Glomerular visceral epithelial cell (primary cell): ENCODE measurements at regions not wholly inside any gene's neighbourhood (a gene's known extent, or its start where the extent isn't known, plus 50 kb on each side); places are given as distances from the start of the nearest gene placed in this dataset.
"Not testable (repeated sequence)": the region's sequence is repeated elsewhere in the genome, so short reads cannot be mapped to it uniquely, and the experiment has no call there.

Experiments used
- DNase-seq: peaks from one replicate; pipeline ENCODE4 v3.0.0-alpha.2; 2016; ENCODE audit errors: extremely low spot score

- not testable (repeated sequence) for DNase-seq
These were observed 102.5 kb downstream of the CDRT15L2 start for GRCh38 chr17:20681746-20682722.

GRCh38 chr17:20683651-20684229 is 104.2 kb downstream of the CDRT15L2 start:
- DNase-seq, result not testable (repeated sequence)

- DNase-seq, result not testable (repeated sequence)
These were observed 105.5 kb downstream of the CDRT15L2 start for GRCh38 chr17:20684975-20685374.

DNA sequence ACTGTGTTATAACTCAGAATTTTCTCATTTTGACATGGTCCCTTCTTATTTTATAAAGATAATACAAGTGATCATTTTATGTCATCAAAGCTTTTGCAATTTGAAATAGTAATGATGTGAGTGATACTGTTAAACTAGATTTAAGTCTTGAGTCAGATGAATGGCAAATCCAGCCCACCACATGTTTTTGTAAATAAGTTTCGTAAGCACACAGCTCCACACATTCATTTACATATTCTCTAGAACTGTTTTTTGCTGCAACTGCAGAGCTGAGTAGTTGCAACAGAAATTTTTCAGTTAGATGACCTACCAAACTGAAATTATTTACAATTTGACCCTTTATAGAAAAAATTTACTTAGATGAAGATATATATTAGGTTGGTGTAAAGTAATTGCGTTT is 108.1 kb downstream of the CDRT15L2 start:
- not testable (repeated sequence) for DNase-seq

DNA sequence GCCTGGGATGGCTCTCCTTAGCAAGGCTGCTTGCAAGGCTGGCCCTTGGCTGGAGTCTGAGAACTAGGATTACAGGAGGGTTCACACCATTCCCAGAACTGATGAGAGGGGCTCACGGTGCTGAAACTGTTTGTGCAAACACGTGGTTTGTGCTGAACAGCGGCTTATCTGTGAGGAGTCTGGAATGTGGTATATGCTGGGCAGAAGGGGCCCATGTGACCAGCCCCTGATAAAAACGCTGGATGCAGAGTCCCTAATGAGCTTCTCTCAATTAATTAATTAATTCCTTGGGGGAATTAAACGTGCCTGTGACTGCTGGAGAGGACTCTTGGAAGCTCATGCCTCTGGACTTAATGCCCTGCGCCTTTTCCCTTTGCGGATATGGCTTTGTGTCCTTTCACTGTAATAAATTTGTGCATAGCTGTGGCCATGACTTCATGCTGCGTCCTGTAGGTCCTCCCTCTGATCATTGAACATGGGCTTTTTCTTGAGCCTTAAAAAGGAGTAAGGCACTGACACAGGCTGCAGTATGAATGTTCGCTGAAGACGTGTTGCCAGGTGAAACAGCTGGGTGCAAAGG is 109.7 kb downstream of the CDRT15L2 start:
- not testable (repeated sequence) for DNase-seq

DNA sequence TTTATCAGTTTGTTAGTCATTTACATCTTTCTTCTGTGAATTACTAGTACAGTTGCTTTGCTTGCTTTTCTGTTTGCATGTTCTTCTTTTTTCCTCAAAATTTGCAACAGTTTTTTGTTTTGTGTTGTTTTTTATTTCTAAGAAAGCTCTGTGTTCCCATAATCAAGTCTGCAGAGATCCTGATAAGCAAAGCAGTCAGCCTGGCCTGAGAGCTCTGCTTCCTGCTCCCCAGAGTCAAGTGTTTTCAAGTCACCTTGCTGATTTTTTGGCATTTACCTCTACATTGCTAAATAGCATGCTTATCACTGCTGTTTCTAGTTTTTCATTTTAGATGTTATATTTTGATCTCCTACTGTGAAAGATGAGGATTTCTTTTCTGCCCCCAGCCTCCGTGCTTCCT is 113.2 kb downstream of the CDRT15L2 start:
- DNase-seq, result not testable (repeated sequence)

- not testable (repeated sequence) for DNase-seq
These were observed 116.3 kb downstream of the CDRT15L2 start for GRCh38 chr17:20695871-20696270.

GRCh38 chr17:20698463-20699206 is 119.1 kb downstream of the CDRT15L2 start:
- not testable (repeated sequence) for DNase-seq

DNA sequence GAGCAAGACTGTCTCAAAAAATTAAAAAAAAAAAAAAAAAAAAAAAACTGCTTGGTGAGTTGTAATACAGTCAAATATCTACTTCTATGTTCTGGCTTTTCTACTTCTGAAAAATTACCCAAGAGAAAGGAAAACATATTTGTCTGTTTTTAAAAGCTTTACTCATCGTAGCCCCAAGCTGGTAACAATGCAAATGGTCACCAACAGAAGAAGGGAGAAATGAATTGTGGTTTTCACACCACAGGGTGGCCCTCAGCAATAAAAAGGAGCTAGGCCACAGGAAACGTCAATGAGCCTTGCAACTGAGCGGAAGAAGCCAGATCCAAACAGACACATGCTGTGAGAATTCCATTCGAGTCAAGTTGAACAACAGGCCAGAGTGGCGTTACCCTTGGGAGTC is 121.0 kb downstream of the CDRT15L2 start:
- not testable (repeated sequence) for DNase-seq

GRCh38 chr17:20701366-20701765 is 121.8 kb downstream of the CDRT15L2 start:
- DNase-seq, result not testable (repeated sequence)

GRCh38 chr17:20702692-20703091 is 123.2 kb downstream of the CDRT15L2 start:
- no peak for DNase-seq

GRCh38 chr17:20703781-20704180 is 124.3 kb downstream of the CDRT15L2 start:
- DNase-seq, result no peak

- not testable (repeated sequence) for DNase-seq
These were observed 125.7 kb downstream of the CDRT15L2 start for GRCh38 chr17:20705186-20705585.

GRCh38 chr17:20706751-20707373 is 127.3 kb downstream of the CDRT15L2 start:
- DNase-seq, result no peak

- DNase-seq, result not testable (repeated sequence)
These were observed 129.3 kb downstream of the CDRT15L2 start for GRCh38 chr17:20708821-20709220.

DNA sequence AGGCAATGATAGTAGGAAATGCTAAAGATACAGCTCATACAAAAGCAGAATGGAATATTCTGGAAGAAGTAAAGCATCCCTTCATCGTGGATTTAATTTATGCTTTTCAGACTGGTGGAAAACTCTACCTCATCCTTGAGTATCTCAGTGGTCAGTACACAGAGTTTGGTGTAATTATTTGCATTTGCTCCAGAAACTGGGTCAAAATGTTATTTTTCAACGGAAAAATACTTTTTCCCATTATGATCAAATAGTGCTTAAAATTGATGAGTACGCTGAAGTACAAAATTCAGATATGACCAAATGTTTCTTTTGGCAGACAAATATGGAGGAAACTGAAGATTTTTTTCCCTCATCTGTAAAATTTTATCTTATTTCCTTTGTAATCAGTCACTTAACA is 137.0 kb downstream of the CDRT15L2 start:
- not testable (repeated sequence) for DNase-seq

- DNase-seq, result no peak
These were observed 141.6 kb downstream of the CDRT15L2 start for GRCh38 chr17:20721171-20721570.

GRCh38 chr17:20724391-20724790 is 144.9 kb downstream of the CDRT15L2 start:
- not testable (repeated sequence) for DNase-seq

GRCh38 chr17:20727201-20727600 is 147.7 kb downstream of the CDRT15L2 start:
- not testable (repeated sequence) for DNase-seq

DNA sequence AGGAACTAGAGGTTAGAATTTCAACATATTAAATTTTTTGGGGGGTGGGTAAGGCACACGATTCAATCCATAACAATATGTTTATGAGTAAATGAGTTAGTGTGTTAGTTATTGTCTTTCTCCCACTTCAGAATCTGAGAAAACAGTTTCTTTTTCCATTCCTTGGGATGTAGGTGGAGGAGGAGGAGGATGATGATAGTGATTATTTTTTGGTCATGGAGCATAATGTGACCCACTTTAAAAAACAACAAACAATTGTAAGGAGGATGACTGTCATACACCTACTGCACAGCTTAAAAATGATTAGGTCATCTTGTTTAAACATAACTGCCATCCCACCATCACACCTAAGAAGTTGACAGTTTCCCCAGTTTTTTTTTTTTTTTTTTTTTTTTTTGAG is 148.7 kb downstream of the CDRT15L2 start:
- DNase-seq, result no peak

DNA sequence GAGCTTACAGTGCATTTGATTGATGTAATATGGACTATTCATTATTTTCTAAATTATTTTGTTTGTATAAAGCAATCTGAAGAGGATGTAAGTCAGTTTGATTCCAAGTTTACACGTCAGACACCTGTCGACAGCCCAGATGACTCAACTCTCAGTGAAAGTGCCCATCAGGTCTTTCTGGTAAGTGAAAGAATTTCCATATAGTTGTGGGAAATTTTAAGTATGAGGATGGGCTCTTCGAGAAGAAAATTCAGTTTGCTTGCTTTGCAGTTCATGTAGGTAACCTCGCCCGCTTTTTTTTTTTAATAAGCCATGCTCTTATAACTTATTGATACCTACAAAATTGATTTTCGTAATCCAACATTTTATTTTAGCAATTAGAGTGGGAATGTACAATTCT is 151.6 kb downstream of the CDRT15L2 start:
- DNase-seq, result not testable (repeated sequence)
